HG03103 (cell line): ENCODE measurements at regions not wholly inside any gene's neighbourhood (a gene's known extent, or its start where the extent isn't known, plus 50 kb on each side); places are given as distances from the start of the nearest gene placed in this dataset.
"Not testable (repeated sequence)": the region's sequence is repeated elsewhere in the genome, so short reads cannot be mapped to it uniquely, and the experiment has no call there.

Experiments used
- ATAC-seq: cut with Tn5 transposase; IDR thresholded peaks from one replicate; pipeline ENCODE4 v1.9.1; 2021; ENCODE audit warnings: low read depth; ENCODE audit not compliant: unreplicated experiment

DNA sequence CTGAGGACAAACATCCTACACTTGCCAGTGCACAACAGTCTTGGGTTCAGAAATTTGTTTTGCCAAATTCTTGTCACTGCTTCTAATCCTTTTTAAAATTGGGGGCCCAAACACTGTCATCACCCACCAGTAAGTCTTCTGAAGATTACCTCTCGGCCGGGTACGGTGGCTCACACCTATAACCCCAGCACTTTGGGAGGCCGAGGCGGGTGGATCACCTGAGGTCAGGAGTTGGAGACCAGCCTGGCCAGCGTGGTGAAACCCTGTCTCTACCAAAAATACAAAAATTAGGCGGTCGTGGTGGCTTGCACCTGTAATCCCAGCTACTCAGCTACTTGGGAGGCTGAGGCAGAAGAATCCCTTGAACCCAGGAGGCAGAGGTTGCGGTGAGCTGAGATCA lies 87.8 kb upstream of the DMRT1 start:
- ATAC-seq = not testable (repeated sequence)

DNA sequence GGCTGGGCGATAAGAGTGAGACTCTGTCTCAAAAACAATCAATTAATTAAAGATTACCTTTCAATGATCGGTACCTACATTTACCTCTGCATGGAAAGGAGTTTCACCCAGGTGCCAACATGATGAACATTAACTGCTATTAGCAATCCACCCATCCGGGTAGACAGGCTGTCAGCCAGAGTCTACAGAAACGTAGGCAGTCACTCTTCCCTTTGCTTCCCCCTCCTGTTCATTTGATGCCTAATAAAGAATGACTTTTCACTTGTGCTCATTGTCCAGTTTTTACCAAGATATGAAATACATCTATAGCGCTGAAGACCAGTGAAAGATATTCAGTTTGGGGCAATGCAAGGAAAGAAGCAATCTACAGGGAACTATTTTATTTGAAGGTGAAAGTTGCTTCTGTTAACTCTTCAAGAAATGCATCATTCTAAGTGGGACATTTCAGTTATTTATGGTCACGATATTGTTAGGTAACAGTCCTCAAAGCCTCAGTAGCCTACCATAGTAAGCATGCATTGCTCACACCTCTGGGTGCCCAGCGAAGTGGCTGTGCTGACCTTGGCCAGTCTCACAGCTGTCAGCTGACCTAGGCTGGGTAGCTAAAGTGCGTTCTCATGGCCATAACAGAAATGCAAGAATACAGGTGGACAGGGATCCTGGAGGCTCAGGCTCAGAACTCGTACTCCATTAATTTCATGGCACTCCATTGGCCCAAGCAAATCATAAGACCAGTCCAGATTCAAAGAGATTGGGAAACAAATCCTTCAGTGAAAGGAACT lies 87.2 kb upstream of the DMRT1 start:
- ATAC-seq = no peak

DNA sequence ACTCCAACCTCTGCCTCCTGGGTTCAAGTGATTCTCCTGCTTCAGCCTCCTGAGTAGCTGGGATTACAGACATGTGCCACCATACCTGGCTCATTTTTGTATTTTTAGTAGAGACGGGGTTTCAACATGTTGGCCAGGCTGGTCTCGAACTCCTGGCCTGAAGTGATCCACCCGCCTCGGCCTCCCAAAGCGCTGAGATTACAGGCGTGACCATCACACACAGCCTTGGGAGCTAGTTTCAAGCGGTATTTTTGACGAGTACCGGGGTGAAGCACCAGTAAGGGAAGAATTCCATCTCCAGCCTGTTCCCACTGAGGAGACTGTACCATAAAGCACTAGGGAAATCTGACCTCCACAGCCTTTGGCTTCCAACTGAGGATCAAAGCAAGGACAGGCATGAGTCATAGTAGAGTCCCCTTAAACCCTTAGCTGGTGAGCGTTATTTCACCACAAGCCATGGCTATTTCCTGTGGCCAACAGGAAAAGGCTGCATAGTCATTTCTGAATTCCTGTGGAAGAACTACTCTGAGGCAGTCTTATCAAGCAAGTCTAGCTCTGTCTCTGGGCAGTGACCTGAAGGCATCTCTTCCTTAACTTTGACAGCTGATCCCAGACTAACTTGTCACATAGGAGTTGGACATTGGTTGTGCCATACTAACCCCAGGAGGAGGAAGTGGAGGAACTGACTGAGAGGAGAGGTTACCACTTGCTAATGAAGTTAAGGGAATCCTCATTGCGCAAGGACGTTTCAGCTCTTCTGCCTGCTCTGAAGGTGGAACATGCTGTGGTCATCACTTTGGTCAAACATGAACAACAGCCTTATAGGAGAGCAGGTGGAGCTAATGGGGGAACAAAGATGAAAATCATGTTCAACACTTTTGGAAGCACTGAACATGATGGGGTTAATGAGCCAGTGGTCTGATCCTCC lies 85.8 kb upstream of the DMRT1 start:
- peak; percentile 33 for ATAC-seq

DNA sequence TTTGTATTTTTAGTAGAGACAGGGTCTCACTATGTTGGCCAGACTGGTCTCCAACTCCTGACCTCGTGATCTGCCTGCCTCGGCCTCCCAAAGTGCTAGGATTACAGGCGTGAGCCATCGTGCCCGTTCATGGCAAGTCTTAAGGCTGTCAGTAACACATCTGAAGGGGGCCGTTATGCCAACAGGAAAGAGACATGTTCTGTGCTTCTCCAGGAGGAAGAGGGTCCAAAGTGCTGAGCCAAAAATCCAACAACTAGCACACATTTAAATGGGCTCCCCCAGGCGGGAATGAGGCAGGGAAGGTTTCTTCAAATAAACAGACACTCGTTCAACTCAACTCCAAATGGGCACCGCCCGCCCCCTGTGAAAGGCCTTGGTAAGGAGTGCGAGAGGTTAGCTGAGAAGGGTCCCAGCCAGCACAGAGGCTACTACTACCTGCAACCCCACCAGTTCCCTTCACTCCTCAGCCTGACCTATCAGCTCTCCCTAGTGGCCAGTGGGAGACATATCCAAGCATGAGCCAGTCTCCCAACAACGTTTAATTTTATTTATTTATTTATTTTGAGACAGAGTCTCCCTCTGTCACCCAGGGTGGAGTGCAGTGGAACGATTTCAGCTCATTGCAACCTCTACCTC lies 84.1 kb upstream of the DMRT1 start:
- ATAC-seq = no peak

DNA sequence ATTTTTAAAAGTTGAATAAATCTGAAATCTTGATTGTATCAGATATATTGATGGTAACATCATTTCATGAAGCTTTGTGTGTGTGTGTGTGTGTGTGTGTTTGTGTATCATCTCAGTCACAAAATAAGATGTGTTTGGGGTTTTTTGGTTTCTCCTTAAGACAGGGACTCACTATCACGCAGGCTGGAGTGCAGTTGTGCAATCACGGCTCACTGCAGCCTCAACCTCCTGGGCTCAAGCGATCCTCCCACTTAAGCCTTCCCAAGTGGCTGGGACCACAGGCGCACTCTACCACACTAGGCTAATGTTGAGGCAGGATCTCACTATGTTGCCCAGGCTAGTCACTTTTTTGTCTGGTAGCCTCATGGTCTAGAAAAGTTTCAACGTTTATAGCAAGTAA lies 83.4 kb upstream of the DMRT1 start:
- ATAC-seq = no peak

DNA sequence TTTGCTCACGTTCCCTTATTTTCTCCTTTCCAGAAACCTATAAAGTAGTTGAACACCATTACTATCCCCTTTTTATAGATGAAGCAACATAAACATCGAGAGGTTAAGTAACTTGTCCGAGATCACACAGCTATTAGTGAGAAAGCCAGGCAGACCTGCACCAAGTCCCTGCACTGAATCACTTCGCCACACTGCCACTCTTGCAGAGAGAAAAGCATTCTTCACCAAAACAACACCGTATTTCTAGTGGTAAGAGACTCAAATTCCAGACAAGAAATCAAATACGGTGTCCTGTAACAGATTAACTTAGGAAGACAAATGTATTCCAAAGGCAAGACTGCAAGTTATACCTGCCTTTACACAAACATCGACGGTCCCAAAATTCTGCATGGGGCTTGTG lies 82.0 kb upstream of the DMRT1 start:
- no peak for ATAC-seq

DNA sequence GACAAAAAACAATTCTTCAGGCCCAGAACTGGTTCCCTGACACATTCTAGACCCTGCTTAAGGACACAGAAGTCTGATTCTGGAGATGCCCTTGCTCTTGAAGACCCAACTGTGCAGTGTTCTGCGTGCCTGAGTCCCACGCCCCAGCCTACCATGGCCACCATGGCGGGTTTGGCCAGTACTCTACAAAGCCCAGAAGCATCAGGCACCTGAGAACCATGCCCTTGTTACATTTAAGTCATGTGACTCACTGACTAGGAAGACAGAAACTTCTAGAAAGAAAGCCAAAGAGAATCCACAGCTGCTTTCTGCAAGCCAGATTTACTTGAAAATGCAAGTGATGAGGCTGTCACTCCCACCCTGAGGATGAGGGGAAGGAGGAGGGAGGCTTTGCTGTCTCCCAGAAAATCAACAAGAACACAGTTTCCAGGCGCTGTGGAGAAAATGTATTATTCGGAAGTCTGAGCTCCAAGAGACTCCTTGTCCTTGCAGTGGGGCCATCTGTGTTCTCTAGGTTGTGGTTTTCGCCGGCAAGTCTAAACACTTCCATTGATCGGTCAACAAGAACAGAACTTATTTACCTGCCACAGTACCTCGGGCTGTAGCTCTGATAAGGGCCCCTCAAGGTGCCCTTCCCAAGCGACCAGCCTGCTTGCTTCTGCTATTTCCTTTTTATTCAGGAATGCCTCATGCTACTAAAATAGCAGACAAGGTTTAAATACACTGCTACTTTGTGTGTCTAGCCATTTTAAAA lies 81.3 kb upstream of the DMRT1 start:
- ATAC-seq = no peak

DNA sequence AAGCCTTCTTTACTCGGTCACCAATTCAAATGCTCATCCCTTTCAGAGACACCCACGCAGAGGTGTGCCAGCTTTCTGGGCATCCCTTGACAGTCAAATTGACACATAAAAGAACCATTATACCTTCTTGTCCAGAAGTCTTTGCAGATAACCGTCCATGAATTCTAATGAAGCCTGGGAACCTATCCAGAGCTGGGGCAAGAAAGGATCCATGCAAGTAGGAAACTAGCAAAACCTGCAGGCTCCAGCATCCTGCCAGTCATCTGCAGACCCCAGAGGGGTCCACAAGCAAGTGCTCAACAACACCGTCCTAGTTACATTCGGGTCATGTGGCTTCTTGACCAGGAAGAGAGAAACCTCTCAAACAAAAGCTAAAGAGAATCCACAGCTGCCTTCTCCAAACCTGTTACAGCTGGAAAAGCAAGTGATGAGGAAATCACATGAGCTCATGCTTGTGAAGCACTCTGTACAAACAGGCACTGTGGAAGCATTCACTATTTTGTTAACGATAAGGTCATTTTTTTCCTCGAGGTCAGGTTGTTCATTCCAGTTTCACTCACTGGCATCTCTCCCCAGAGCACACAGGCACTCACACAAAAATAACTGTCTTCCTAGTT lies 80.2 kb upstream of the DMRT1 start:
- no peak for ATAC-seq

DNA sequence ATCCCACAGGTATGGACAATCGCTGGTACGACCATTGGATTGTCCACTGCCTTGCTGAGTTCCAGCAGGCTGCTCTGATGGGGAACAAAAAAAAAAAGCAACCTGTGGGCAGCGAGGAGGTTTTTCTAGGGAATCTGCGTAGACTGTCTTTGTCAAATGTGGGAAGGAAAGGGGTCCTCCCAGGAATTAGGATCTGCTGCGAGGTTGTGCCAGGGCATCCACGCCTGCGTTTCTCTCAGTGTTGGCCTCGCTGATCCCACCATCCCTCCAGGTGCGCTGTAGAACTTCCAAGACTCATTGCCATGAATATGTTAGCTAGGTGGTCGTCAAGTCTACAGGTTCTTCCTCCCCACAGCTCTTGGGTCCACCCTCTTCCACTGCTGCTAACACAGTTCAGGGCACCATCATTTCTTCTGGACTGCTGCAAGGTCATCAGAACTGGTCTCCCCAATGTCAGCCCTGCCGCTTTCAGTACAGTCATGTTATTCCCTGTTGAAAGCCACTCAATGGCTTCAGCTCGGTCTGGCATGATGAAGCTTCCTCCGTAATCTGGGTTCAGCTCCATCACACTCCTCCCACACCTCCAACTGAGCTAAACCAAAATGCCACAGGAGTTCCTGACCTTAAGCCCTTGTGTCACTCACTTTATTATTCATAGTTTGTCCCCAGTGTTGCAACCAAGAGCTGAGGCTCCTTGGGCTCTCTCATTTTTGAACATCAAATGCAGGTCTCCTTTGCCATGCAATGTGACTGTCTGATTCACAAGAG lies 79.5 kb upstream of the DMRT1 start:
- ATAC-seq = no peak

DNA sequence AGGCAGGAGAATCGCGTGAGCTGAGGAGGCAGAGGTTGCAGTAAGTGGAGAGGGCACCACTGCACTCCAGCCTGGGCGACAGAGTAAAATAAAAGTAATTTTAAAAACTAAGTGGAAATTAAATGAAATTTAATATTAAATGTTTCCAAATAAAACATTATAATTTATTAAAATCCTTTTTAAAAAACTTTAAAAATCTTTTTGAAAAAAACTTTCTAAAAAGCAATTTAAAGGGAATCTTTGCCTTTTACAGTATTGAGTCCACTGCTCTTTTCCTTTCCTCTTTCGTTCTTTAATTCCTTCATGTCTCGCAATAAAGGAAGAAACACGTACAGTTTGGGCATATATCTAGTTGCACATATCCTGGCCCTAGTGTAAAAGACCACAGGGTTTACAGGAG lies 77.8 kb upstream of the DMRT1 start:
- no peak for ATAC-seq

DNA sequence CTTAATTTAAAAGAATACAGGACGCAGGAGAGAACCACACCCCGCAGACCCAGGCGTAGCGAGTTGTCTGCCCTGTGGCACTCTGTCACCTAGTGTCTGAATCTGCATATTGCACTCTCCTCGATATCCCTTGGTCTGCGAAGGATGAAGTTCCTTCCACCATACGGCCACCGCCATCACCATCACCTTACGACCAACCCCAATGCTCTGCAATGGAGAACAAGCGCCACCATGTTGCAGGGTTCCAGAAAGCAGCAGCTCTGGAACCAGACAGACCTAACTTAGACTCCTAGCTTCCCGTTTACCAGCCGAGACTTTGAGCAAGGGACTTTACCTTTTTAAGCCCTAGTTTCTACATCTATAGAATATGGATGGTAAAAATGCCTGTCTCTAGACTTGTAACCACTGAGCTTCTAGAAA lies 77.4 kb upstream of the DMRT1 start:
- peak; percentile 89 for ATAC-seq

DNA sequence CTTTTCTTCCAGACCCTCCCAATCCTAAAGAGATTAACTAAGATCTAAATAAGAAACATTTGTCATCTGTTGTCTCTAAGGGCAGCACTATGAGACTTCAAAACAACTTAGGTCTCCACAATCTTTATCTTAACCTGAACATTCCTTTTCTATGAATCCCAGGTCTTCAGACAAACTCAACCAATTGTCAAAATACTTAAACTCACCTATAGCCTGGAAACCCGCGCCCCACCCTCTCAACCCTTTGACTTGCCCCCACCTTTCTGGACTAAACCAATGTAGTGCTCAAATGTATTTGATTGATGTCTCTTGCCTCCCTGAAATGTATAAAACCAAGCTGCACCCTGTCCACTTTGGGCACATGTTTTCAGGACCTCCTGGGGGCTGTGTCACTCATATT lies 76.5 kb upstream of the DMRT1 start:
- no peak for ATAC-seq

DNA sequence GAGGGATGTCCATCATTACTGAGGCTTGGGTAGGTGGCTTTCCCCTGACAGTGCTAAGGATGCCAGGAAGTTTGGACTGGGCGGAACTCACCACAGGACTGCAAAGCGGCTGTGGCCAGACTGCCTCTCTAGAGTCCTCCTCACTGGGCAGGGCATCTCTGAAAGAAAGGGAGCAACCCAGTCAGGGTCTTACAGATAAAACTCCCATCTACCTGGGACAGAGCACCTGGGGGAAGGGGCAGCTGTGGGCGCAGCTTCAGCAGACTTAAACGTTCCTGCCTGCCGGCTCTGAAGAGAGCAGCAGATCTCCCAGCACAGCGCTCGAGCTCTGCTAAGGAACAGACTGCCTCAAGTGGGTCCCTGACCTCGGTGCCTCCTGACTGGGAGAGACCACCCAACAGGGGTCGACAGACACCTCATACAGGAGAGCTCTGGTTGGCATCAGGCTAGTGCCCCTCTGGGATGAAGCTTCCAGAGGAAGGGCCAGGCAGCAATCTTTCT lies 74.4 kb upstream of the DMRT1 start:
- ATAC-seq = not testable (repeated sequence)

DNA sequence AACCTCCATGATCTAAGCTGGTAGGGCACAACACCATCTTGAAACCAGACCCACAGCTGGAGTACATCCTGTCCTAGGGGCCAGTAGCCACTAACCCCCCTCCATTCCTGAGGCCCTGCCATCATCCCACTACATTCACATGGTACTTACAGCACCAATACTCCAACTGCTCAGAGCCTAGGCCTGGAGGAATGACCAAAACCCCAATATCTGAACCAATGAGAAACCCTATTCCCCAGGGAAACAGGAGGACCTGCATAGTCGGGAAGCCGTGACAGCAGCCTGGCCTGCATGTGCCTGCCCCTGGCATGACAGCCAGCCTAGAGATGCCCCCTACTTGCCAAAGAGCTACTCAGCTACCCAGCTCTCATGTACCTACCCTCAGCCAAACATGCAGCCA lies 65.4 kb upstream of the DMRT1 start:
- no peak for ATAC-seq

DNA sequence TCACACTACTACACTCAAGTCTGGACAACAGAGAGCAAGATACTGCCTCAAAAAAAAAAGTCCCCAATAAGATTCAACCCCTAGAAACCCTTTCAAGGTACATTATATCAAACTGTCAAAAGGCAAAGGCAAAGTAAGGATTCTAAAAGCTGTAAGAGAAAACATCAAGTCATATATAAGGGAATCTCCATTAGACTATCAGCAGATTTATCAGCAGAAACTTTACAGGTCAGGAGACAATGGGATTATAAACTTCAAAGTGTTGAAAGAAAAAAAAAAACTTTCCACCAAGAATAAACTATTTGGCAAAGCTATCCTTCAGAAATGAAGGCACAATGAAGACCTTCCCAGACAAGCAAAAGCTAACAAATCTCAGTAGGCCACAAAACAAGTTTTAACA lies 63.5 kb upstream of the DMRT1 start:
- no peak for ATAC-seq

DNA sequence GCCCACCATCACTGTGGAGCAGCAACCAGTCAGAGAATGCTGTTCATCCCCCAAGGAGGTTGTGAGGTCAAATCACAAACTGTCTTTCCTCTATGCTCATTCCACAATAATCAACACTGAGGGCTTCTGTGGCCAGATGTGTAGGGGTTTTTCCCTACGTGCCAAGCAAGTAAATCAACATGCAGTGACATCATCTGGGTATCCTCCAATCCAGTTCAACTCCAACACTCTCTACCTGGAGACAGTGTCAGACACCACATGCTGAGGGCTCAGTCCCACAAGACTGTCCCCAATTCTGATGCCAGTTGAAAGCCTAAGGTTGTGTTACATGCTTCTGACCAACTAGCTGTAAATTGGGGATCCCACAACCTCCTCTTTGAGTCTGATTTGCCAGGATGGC lies 57.3 kb upstream of the DMRT1 start:
- ATAC-seq = no peak

DNA sequence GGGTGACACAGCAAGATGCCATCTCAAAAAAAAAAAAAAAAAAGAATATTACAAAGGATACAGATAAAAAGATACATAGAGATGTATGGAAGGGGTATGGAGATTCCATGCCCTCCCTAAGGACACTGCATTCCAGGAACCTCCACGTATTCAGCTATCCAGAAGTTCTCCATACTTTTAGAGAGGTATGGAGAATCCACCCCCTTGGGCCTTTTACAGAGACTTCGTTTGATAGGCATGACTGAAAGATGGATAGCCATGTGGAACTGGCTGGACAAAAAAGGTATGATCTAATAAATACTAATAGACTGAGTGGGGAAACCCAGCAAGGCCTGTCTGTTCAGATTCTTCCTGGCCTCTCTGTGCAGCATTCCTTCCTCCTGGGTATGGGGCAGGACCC lies 56.6 kb upstream of the DMRT1 start:
- ATAC-seq = no peak

DNA sequence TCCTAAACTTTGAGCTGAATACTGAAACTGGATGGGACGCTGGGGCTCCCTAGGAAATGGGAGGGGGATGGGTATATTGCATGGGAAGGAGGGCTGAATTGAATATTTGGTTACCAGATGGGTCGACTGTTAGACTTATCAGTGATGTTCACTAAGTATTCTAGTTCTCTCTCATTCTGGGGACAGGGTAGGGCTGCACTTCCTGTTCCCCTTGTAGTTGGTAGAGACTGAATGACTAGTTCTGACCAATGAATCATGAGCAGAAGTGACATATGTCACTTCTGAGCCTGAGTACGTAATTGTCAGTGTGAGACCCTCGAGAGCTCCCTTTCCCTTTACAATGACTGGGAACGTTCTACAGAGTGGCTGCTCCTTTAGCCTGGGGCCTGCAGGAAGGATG lies 55.5 kb upstream of the DMRT1 start:
- ATAC-seq = no peak

DNA sequence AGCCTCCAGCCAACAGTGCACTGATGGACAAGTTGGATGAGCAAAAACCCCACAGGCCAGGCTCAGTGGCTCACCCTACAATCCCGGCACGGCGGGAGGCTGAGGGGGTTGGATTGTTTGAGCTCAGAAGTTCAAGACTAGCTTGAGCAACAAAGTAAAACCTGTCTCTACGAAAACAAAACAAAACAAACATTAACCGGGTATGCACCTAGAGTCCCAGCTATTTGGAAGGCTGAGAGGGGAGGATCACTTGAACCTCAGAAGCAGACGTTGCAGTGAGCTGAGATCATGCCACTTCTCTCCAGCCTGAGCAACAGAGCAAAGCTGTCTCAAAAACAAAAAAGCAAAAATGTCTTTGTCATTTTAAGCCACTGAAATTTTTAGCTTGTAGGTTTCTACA lies 55.1 kb upstream of the DMRT1 start:
- ATAC-seq = no peak
